HCT116 (cell line): ENCODE measurements at regions not wholly inside any gene's neighbourhood (a gene's known extent, or its start where the extent isn't known, plus 50 kb on each side); places are given as distances from the start of the nearest gene placed in this dataset.

Source experiments
- CBX3 ChIP-seq: IDR thresholded peaks from 2 replicates; pipeline ENCODE4 v1.6.1; 2012; ENCODE audit warnings: low read depth
- EZH2 ChIP-seq: fragments of 200-600 bp; sonication (generic); IDR thresholded peaks from 2 replicates; pipeline ENCODE4 v1.6.1; 2017; ENCODE audit warnings: antibody characterized with exemption, mixed run types
- MAX ChIP-seq: IDR thresholded peaks from 2 replicates; pipeline ENCODE4 v1.6.1; 2012
- TF ChIP-seq, protein P1 (sequence below), 3 experiments: fragments of 200-600 bp in 1 of 3; sonication (generic) in 1 of 3; IDR thresholded peaks in 2 of 3; conservative IDR thresholded peaks in 1 of 3; 2 replicates each; pipeline ENCODE4 v1.5.1; 2012 to 2017; ENCODE audit warnings: low read depth in 2 of 3, low read length in 2 of 3, antibody characterized with exemption in 1 of 3, borderline replicate concordance in 1 of 3, control low read depth in 1 of 3, mild to moderate bottlenecking in 1 of 3, mixed read lengths in 1 of 3, mixed run types in 1 of 3, moderate library complexity in 1 of 3; ENCODE audit not compliant: insufficient read depth in 1 of 3

DNA sequence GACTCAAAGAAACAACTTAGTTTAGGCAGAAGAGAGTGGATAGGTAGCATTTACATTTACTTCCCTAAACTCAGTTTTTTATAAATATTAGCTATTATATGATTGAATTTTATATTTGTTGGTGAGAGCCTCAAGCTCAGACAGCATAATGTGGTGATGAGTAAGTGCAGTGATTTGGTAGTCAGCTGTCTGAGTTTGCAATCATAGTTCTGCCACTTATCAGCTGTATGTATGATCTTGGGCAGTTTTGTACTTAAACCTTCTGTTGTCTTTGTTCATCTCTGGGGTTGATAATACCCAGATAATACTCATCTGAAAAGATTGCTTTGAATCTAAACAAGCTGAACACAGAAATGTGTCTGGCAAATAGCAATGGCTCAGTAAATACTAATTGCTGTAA, 108.8 kb downstream of the ANXA1 start:
- TF ChIP-seq EZH2 (no peak), MAX (no peak), CBX3 (no peak)
- TF ChIP-seq, protein P1, sequence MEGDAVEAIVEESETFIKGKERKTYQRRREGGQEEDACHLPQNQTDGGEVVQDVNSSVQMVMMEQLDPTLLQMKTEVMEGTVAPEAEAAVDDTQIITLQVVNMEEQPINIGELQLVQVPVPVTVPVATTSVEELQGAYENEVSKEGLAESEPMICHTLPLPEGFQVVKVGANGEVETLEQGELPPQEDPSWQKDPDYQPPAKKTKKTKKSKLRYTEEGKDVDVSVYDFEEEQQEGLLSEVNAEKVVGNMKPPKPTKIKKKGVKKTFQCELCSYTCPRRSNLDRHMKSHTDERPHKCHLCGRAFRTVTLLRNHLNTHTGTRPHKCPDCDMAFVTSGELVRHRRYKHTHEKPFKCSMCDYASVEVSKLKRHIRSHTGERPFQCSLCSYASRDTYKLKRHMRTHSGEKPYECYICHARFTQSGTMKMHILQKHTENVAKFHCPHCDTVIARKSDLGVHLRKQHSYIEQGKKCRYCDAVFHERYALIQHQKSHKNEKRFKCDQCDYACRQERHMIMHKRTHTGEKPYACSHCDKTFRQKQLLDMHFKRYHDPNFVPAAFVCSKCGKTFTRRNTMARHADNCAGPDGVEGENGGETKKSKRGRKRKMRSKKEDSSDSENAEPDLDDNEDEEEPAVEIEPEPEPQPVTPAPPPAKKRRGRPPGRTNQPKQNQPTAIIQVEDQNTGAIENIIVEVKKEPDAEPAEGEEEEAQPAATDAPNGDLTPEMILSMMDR (IDR thresholded peaks at IDR 0.05 in 2 of 3, conservative IDR thresholded peaks at IDR 0.05 in 1 of 3; ENCODE audit: borderline replicate concordance in 1 of 3, insufficient read depth in 1 of 3, low read depth in 2 of 3, low read length in 2 of 3): no peak
